OCI-LY3 (cell line): ENCODE measurements at regions not wholly inside any gene's neighbourhood (a gene's known extent, or its start where the extent isn't known, plus 50 kb on each side); places are given as distances from the start of the nearest gene placed in this dataset.

Source experiments
- EZH2phosphoT487 ChIP-seq: fragments of 200-600 bp; shearing (Covaris generic); IDR thresholded peaks from 2 replicates; pipeline ENCODE4 v1.6.1; 2018; ENCODE audit warnings: antibody characterized with exemption, mixed run types, low read depth
- TF ChIP-seq, protein P1 (sequence below): fragments of 200-600, 300-600 bp; sonication (generic); IDR thresholded peaks from 2 replicates; pipeline ENCODE4 v1.5.1; 2014; ENCODE audit warnings: antibody characterized with exemption, low read length, low read depth

GRCh38 chr14:88940671-88941070 is 116.2 kb downstream of the TTC8 start:
- TF ChIP-seq, protein P1, sequence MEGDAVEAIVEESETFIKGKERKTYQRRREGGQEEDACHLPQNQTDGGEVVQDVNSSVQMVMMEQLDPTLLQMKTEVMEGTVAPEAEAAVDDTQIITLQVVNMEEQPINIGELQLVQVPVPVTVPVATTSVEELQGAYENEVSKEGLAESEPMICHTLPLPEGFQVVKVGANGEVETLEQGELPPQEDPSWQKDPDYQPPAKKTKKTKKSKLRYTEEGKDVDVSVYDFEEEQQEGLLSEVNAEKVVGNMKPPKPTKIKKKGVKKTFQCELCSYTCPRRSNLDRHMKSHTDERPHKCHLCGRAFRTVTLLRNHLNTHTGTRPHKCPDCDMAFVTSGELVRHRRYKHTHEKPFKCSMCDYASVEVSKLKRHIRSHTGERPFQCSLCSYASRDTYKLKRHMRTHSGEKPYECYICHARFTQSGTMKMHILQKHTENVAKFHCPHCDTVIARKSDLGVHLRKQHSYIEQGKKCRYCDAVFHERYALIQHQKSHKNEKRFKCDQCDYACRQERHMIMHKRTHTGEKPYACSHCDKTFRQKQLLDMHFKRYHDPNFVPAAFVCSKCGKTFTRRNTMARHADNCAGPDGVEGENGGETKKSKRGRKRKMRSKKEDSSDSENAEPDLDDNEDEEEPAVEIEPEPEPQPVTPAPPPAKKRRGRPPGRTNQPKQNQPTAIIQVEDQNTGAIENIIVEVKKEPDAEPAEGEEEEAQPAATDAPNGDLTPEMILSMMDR, result no peak
- TF ChIP-seq EZH2phosphoT487, result no peak
